Suppressor macrophage (primary cell): ENCODE measurements at regions not wholly inside any gene's neighbourhood (a gene's known extent, or its start where the extent isn't known, plus 50 kb on each side); places are given as distances from the start of the nearest gene placed in this dataset.

Experiments used
- DNase-seq, 4 experiments: peaks; one replicate each; pipeline ENCODE4 v3.0.0-alpha.2; 2020 to 2022

GRCh38 chr1:90558754-90559378 lies 158.2 kb downstream of the BARHL2 start:
- DNase-seq: no peak

DNA sequence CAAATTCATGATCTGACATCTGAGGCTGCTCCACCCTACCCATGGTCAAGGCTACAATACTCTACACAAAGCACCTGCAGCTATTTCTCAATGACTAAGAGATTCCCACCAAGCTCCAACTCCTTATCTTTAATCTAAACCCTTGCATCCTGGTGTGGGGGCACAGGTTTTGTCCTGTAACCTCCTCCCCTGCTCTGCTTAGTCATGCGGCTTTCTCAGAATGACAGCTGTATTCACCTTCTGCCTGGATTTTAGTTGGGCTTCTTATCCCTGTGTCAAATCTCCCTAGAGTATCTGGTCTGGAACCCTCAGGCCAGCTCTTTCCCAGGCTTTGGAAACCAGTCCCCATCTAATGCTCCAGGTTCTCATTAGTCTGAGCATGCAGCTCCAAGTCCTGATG lies 159.0 kb downstream of the BARHL2 start:
- DNase-seq: no peak

GRCh38 chr1:90557706-90558105 lies 159.4 kb downstream of the BARHL2 start:
- DNase-seq: no peak

- DNase-seq: no peak
Observed at GRCh38 chr1:90550626-90551406, 166.3 kb downstream of the BARHL2 start.

- no peak for DNase-seq
Observed at GRCh38 chr1:90544356-90544755, 172.7 kb downstream of the BARHL2 start.

GRCh38 chr1:90537606-90538362 lies 179.3 kb downstream of the BARHL2 start:
- no peak for DNase-seq

DNA sequence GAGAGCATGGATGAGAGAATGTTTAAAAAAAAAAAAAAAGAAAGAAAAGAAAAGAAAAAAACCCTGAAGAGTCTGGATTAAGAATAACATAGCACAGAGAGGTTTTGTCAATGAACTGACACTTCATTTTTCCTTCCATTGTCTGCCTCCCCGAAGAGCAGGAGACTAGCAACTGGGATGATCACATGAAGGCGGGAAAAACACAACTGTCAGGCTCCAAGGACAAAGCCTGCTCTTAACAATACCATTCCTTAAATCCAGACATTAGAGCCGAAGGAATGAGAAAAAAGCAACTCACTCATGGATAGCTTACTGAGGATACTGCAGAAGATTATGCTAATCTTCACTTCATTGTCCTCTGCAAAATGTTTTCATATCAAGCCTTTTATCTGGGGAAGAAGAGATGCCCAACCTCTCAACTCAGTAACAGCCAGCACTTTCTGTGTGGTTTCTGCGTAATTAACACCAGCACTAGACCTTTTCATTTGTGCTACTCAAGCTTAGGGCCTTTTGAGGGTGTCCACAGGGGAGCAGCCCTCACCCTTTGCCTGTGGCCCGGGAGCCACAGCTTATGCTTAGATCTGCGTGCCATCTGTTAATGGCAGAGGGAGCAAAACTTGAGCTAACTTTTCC lies 182.3 kb downstream of the BARHL2 start:
- DNase-seq: no peak

DNA sequence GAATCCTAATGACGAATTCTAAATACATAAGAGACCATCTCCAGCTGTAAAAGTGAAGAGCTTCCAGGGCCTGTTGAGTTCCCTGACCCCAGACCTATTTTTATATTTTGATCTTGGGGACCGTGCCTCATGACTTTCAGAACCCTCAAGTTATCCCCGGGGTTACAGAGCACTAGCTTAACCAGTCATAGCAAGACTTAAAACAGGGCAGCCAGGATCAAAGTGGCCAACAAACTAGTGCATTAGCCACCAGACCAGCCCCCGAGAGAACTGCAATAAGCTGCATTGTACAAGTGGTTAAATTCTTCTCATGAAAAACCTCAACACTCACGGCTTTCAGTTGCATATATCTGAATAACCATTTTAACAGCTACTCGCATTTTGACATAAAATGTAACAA lies 183.0 kb downstream of the BARHL2 start:
- no peak for DNase-seq

GRCh38 chr1:90526954-90527353 lies 190.1 kb downstream of the BARHL2 start:
- DNase-seq: no peak

DNA sequence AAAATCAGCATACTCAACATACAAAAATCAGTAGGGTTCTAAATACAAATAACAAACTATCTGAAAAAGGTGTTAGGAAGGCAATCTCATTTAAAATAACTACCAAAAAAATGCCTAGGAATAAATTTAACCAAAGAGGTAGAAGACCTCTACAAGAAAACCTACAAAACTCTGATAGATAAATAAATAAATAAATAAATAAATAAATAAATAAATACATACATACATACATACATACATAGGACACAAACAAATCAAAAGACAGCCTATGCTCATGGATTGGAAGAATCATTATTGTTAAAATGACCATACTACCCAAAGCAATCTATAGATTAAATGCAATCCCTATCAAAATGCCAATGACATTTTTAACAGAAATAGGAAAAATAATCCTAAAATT lies 194.7 kb downstream of the BARHL2 start:
- DNase-seq: no peak

- DNase-seq: no peak
Observed at GRCh38 chr1:90513956-90514355, 203.1 kb downstream of the BARHL2 start.

DNA sequence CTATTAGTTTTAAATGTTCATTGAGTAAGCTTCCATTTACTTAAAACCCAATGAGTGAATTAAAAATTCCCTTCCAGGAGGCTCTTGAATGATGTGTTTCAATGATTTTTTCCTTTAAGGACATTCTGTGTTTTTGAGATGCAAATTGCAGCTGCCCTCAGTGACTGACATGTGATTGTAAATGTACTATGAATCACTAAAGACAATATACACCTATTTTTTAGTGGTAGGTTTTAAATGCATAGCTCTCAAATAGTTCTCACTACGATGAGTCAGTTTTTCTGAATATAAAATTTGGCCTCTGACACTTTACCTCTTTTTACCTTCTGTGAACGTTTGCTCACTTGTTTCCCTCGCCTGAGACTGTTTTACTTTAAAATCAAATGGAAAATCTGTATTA lies 204.7 kb downstream of the BARHL2 start:
- DNase-seq: no peak

- DNase-seq: no peak
Observed at GRCh38 chr1:90510143-90510542, 207.0 kb downstream of the BARHL2 start.

DNA sequence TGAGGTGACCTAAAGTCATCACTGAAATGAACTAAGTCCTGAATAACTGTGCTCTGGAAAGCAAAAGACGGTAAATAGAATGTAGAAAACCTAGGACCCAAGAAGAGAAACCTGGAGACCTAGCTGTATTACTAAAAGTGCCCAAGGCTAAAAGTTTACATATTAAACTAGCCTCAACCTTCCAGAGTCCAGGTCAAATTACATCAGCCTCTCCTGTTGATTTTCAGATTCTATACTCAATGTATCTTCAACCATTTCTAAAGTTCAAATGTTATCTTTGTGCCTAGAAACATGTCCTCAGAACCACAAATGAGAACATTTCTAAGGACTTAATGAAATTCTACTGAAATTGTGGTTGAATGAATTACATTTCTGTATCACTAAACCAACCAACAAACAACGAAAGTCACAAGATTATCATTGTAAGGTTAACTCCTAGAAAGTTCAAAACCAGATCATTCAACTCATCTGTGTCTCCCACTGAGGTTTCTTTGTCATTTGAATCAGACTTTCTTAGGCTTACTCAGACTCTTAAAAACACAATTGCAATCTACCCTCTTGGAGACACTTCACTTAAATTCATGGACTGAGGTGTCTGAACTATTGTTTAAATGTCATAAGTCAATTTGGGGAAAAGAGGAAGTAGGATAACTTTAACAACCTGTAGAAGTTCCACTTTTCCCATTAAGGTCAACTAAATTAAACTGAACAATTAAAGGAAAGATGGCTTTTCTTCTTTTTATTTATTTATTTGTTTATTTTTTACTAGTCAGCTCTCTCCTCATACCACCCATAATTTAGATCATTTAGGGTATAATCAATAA lies 207.7 kb downstream of the BARHL2 start:
- no peak for DNase-seq

- DNase-seq: no peak
Observed at GRCh38 chr1:90508376-90509167, 208.5 kb downstream of the BARHL2 start.

DNA sequence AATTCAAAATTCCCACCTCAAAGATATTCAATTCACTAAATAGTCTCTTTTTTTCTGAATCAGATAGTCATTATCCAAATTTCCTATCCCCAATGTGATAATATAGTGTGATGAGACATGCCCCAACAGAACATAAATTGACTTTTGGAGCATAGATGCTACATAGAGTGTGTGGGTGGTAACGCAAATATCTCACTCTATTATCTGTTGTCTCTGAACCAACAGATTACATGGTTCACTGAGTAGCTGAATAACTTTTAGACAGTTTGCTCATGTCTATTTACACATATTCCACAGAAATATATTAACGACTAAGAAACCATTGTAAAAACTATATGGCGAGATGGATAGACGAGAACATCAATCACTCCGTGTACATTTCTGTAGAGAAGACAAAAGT lies 209.9 kb downstream of the BARHL2 start:
- no peak for DNase-seq

DNA sequence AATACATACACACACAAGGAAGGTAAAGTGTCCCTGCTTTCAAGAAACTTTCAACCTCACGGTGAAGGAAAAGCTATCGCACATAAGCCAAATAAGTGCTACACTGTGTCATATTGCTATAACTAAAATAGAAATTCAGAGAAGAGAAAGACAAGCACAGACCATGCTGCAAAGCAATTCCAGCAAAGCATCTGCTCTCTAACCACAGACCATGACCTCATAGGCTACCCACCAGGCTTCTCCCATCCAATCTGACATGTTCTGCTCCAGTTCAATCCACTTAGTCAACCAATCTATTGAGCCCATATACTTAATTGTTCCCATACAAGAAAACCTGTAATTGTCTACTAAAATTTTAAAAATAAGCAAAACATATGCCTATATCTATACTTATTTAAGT lies 211.3 kb downstream of the BARHL2 start:
- DNase-seq: no peak

DNA sequence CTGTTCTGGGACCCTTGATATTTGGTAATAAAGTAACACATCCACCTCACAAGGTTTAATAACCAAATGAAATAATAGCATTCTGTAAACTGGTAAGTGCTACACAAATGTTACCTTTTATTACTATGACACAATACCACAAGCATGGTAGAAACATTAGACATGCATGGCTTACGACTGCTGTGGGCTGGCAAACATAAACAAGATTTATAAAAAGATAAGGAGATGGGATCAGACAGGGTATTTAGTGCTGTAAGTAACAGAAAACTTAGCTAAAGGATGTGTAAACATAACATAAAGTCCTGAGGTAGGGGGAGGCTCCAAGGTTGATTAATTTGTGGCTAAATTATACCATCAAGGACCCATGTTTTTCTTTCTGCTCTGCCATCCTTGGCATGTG lies 212.6 kb downstream of the BARHL2 start:
- DNase-seq: no peak

DNA sequence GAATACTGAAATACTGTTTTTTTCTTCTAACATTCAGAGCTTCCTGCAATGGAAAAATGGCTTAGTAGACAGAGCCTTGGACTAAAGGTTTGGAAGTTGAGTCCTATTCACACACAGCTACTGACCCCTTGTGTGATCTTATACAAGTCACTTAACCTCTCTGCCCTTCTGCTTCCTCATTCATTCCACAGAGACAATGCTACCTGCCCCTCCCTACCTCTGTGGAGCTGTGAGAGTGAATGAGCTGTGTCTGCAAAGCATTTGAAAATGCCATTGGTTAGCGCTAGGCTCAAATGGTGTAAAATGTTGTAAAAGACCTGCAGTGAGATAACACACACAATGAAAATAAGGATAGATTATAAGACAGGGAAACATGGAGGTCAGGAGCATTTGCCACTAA lies 214.4 kb downstream of the BARHL2 start:
- no peak for DNase-seq

GRCh38 chr1:90502194-90502593 lies 214.9 kb downstream of the BARHL2 start:
- DNase-seq: no peak

GRCh38 chr1:90501281-90501680 lies 215.8 kb downstream of the BARHL2 start:
- DNase-seq: no peak
